Neural progenitor cell (in vitro differentiated cells): ENCODE measurements at regions not wholly inside any gene's neighbourhood (a gene's known extent, or its start where the extent isn't known, plus 50 kb on each side); places are given as distances from the start of the nearest gene placed in this dataset.

Source experiments
- DNase-seq: peaks from one replicate; pipeline ENCODE4 v3.0.0-alpha.2; 2016; ENCODE audit warnings: low spot score
- H2AFZ ChIP-seq: fragments of 200-600 bp; sonication (generic); replicated peaks from 2 replicates; pipeline ENCODE4 v1.6.1; 2016; ENCODE audit warnings: antibody characterized with exemption
- H3F3A ChIP-seq: fragments of 200-600 bp; sonication (generic); 2 replicates; pipeline ENCODE4 v1.6.1; 2016; ENCODE audit warnings: antibody characterized with exemption, low read depth
- H3K27ac ChIP-seq: fragments of 200-600 bp; sonication (generic); 2 replicates; pipeline ENCODE4 v1.5.1; 2016; ENCODE audit warnings: mild to moderate bottlenecking
- H3K27me3 ChIP-seq: fragments of 200-600 bp; sonication (generic); 2 replicates; pipeline ENCODE4 v1.6.1; 2016; ENCODE audit warnings: mild to moderate bottlenecking, moderate library complexity
- H3K36me3 ChIP-seq: fragments of 200-600 bp; sonication (generic); 2 replicates; pipeline ENCODE4 v1.5.1; 2016
- H3K4me1 ChIP-seq: fragments of 200-600 bp; sonication (generic); 2 replicates; pipeline ENCODE4 v1.6.1; 2016; ENCODE audit warnings: mixed run types
- H3K4me2 ChIP-seq: fragments of 200-600 bp; sonication (generic); 2 replicates; pipeline ENCODE4 v1.6.1; 2016
- H3K4me3 ChIP-seq: fragments of 200-600 bp; sonication (generic); 2 replicates; pipeline ENCODE4 v1.5.1; 2016
- H3K79me2 ChIP-seq: fragments of 200-600 bp; sonication (generic); 2 replicates; pipeline ENCODE4 v1.6.1; 2016; ENCODE audit warnings: low read depth
- H3K9ac ChIP-seq: fragments of 200-600 bp; sonication (generic); 2 replicates; pipeline ENCODE4 v1.6.1; 2016
- H3K9me3 ChIP-seq: fragments of 200-600 bp; sonication (generic); 2 replicates; pipeline ENCODE4 v1.5.1; 2016; ENCODE audit warnings: low read depth
- H4K20me1 ChIP-seq: fragments of 200-600 bp; sonication (generic); 2 replicates; pipeline ENCODE4 v1.6.1; 2016; ENCODE audit warnings: low read depth
- H3K27ac Mint-ChIP-seq: 3 replicates; pipeline ENCODE4 v1.8.0; 2021; ENCODE audit warnings: mixed read lengths
- H3K27me3 Mint-ChIP-seq: 2 replicates; pipeline ENCODE4 v1.8.0; 2022; ENCODE audit warnings: low read depth, mild to moderate bottlenecking, inconsistent platforms, moderate library complexity, mixed read lengths; ENCODE audit not compliant: insufficient read depth
- H3K36me3 Mint-ChIP-seq: 3 replicates; pipeline ENCODE4 v1.8.0; 2021; ENCODE audit warnings: mixed read lengths
- H3K4me1 Mint-ChIP-seq: 3 replicates; pipeline ENCODE4 v1.8.0; 2021; ENCODE audit warnings: mixed read lengths
- H3K4me3 Mint-ChIP-seq: 3 replicates; pipeline ENCODE4 v1.8.0; 2021; ENCODE audit warnings: mild to moderate bottlenecking, moderate library complexity, mixed read lengths
- H3K9me3 Mint-ChIP-seq: 3 replicates; pipeline ENCODE4 v1.8.0; 2020; ENCODE audit warnings: mixed read lengths
- CTCF ChIP-seq: fragments of 200-600 bp; sonication (generic); IDR thresholded peaks from 2 replicates; pipeline ENCODE4 v1.5.1; 2017; ENCODE audit warnings: antibody characterized with exemption, mild to moderate bottlenecking
- EZH2 ChIP-seq: fragments of 200-600 bp; sonication (generic); IDR thresholded peaks from 2 replicates; pipeline ENCODE4 v1.6.1; 2017; ENCODE audit warnings: antibody characterized with exemption, mild to moderate bottlenecking, moderate library complexity
- EZH2phosphoT487 ChIP-seq: fragments of 200-600 bp; sonication (generic); IDR thresholded peaks from 2 replicates; pipeline ENCODE4 v1.6.1; 2017; ENCODE audit warnings: antibody characterized with exemption

GRCh38 chr10:121157998-121158397, 306.8 kb downstream of the WDR11 start:
- no peak overlapping the region for H2AFZ ChIP-seq
- no peak for DNase-seq

GRCh38 chr10:121158988-121159579, 307.9 kb downstream of the WDR11 start:
- Histone ChIP-seq H3K9ac (no peak overlapping the region), H3K4me1 (no peaks in the 10 kb centered on the region), H3K79me2 (no peaks in the 10 kb centered on the region), H4K20me1 (no peaks in the 10 kb centered on the region), H3K27me3 (no peaks in the 10 kb centered on the region), H3K36me3 (no peaks in the 10 kb centered on the region), H3K4me2 (no peak overlapping the region), H3K9me3 (no peaks in the 10 kb centered on the region), H3K4me3 (no peak overlapping the region), H3F3A (no peaks in the 10 kb centered on the region), H2AFZ (no peak overlapping the region), H3K27ac (no peak overlapping the region)
- no peak for DNase-seq
- Mint-ChIP-seq H3K9me3 (peaks cover 3% of the 10 kb centered on the region), H3K4me3 (no peak overlapping the region), H3K27me3 (peaks cover 6% of the 10 kb centered on the region), H3K27ac (no peak overlapping the region), H3K4me1 (peaks cover 9% of the 10 kb centered on the region), H3K36me3 (no peaks in the 10 kb centered on the region)
- TF ChIP-seq EZH2phosphoT487 (no peak), EZH2 (no peak), CTCF (no peak)

More at GRCh38 chr10:121157998-121158397, 306.8 kb downstream of the WDR11 start:
- peaks cover 3% of the 10 kb centered on the region for H3K9me3 Mint-ChIP-seq
- H3K36me3 Mint-ChIP-seq = no peaks in the 10 kb centered on the region
- Histone ChIP-seq H3K4me1 (peaks cover 2% of the 10 kb centered on the region), H3K27me3 (no peaks in the 10 kb centered on the region), H3K9me3 (no peaks in the 10 kb centered on the region), H3K9ac (no peak overlapping the region), H3K4me2 (no peak overlapping the region), H3K27ac (no peak overlapping the region), H3F3A (peaks cover 3% of the 10 kb centered on the region), H3K79me2 (no peaks in the 10 kb centered on the region), H4K20me1 (no peaks in the 10 kb centered on the region), H3K36me3 (no peaks in the 10 kb centered on the region), H3K4me3 (no peak overlapping the region)
- H3K27me3 Mint-ChIP-seq = peaks cover 6% of the 10 kb centered on the region
- H3K27ac Mint-ChIP-seq = no peak overlapping the region
- H3K4me3 Mint-ChIP-seq = no peak overlapping the region
- TF ChIP-seq EZH2 = no peak
- no peak for TF ChIP-seq EZH2phosphoT487
- TF ChIP-seq CTCF = no peak
- H3K4me1 Mint-ChIP-seq = peaks cover 14% of the 10 kb centered on the region

GRCh38 chr10:121159670-121160069, 308.5 kb downstream of the WDR11 start:
- H3F3A ChIP-seq = no peaks in the 10 kb centered on the region
- no peak for DNase-seq
- Mint-ChIP-seq H3K36me3 (no peaks in the 10 kb centered on the region), H3K27ac (no peak overlapping the region), H3K4me3 (no peak overlapping the region), H3K27me3 (peaks cover 3% of the 10 kb centered on the region), H3K4me1 (peaks cover 3% of the 10 kb centered on the region), H3K9me3 (peaks cover 3% of the 10 kb centered on the region)
- no peak overlapping the region for H3K27ac ChIP-seq
- TF ChIP-seq CTCF = no peak
- TF ChIP-seq EZH2 = no peak
- TF ChIP-seq EZH2phosphoT487 = no peak
- H3K4me2 ChIP-seq = no peak overlapping the region
- no peaks in the 10 kb centered on the region for H3K79me2 ChIP-seq
- H2AFZ ChIP-seq = no peak overlapping the region
- no peaks in the 10 kb centered on the region for H4K20me1 ChIP-seq
- no peak overlapping the region for H3K4me3 ChIP-seq
- H3K9me3 ChIP-seq = no peaks in the 10 kb centered on the region
- H3K27me3 ChIP-seq = no peaks in the 10 kb centered on the region
- no peaks in the 10 kb centered on the region for H3K4me1 ChIP-seq
- no peak overlapping the region for H3K9ac ChIP-seq
- H3K36me3 ChIP-seq = no peaks in the 10 kb centered on the region
